ENCODE measurements at regions not wholly inside any gene's neighbourhood (a gene's known extent, or its start where the extent isn't known, plus 50 kb on each side); places are given as distances from the start of the nearest gene placed in this dataset.

- TF ChIP-seq BACH1 (IDR thresholded peaks at IDR 0.05; ENCODE audit: low read length) (no peak), FOSL1 (IDR thresholded peaks at IDR 0.05; ENCODE audit: insufficient read depth, low read depth, low read length) (no peak), TEAD4 (IDR thresholded peaks at IDR 0.05; ENCODE audit: low read depth, low read length) (no peak), RAD21 (IDR thresholded peaks at IDR 0.05 in 1 of 2, conservative IDR thresholded peaks at IDR 0.05 in 1 of 2; ENCODE audit: low read depth in 2 of 2, low read length in 2 of 2) (no peak)
- TF ChIP-seq, protein P1, sequence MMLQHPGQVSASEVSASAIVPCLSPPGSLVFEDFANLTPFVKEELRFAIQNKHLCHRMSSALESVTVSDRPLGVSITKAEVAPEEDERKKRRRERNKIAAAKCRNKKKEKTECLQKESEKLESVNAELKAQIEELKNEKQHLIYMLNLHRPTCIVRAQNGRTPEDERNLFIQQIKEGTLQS (IDR thresholded peaks at IDR 0.05; ENCODE audit: insufficient read depth, low read depth, low read length) = no peak
Observed at GRCh38 chr4:122531514-122531913, 75.0 kb upstream of the IL2 start (continued).
